ENCODE measurements at regions not wholly inside any gene's neighbourhood (a gene's known extent, or its start where the extent isn't known, plus 50 kb on each side); places are given as distances from the start of the nearest gene placed in this dataset.

DNA sequence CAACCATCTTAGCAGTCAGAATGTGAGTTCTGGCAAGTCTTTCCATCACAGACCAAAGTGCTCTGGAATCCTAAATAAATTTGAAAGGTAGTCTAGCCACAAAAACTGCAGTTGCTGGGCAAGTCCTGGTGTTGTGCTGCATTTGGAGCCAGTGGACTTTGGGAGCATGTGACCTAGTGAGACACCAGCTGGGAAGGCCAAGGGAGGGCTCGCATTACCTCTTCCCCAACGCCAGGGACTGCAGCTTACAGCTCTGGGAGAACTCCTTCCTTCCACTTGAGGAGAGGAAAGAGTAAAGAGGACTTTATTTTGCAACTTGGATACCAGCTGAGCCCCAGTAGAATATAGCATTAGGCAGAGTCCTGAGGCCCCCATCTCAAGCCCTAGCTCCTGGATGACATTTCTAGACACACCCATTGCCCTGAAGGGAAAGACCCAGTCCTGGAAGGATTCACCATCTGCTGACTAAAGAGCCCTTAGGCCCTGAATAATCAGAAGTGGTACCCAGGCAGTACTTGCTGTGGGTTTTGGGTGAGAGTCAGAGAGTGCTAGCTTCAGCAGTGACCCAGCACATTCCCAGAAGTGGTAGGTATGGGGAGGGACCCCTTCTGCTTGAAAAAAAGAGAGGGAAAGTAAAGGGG is 190.7 kb downstream of the NUF2 start:
- Histone ChIP-seq H3K4me1 (ENCODE audit: insufficient read depth, low read length) (no peaks in the 10 kb centered on the region), H3K27me3 (ENCODE audit: insufficient read depth, low read length) (no peaks in the 10 kb centered on the region), H3K18ac (ENCODE audit: insufficient read length, low read depth, low read length) (no peak overlapping the region), H3K9me3 (ENCODE audit: control insufficient read depth, low read depth, low read length) (no peaks in the 10 kb centered on the region), H3K79me1 (ENCODE audit: insufficient read depth, low read depth, low read length, poor library complexity, severe bottlenecking) (no peaks in the 10 kb centered on the region), H2AFZ (ENCODE audit: low read length) (no peak overlapping the region), H4K91ac (ENCODE audit: insufficient read length, low read depth, low read length) (no peak overlapping the region), H3K9ac (ENCODE audit: extremely low read depth, insufficient read length, low read length) (no peak overlapping the region), H4K8ac (replicated peaks; ENCODE audit: insufficient read length, low read depth, low read length) (no peak overlapping the region), H3K23ac (ENCODE audit: insufficient read length, low read depth, low read length) (no peak overlapping the region), H3K14ac (ENCODE audit: insufficient read depth, low read length) (no peak overlapping the region), H2BK5ac (ENCODE audit: insufficient read length, low read length) (no peak overlapping the region), H2AK5ac (ENCODE audit: insufficient read length, low read length) (no peak overlapping the region), H2BK120ac (ENCODE audit: low read depth, low read length, poor library complexity, severe bottlenecking) (no peak overlapping the region), H3K4ac (ENCODE audit: low read depth, low read length) (no peak overlapping the region), H3K79me2 (ENCODE audit: insufficient read depth, low read length) (no peaks in the 10 kb centered on the region), H2BK20ac (ENCODE audit: low read depth, low read length, poor library complexity, severe bottlenecking) (no peak overlapping the region), H3K4me2 (ENCODE audit: insufficient read depth, insufficient read length, low read length) (no peak overlapping the region), H3K27ac (ENCODE audit: insufficient read length, low read depth, low read length) (no peak overlapping the region), H2BK15ac (ENCODE audit: low read depth, low read length) (no peak overlapping the region), H4K20me1 (ENCODE audit: control insufficient read depth, insufficient read depth, insufficient read length) (no peaks in the 10 kb centered on the region), H3K23me2 (ENCODE audit: insufficient read length, low read depth, low read length, poor library complexity, severe bottlenecking) (no peaks in the 10 kb centered on the region), H3K56ac (ENCODE audit: insufficient read length, low read depth, low read length) (no peak overlapping the region), H3T11ph (ENCODE audit: low read length) (no peak overlapping the region), H4K5ac (ENCODE audit: insufficient read length, low read depth, low read length) (no peak overlapping the region), H2BK12ac (ENCODE audit: insufficient read length, low read depth, low read length) (no peak overlapping the region)
- TF ChIP-seq, protein P1, sequence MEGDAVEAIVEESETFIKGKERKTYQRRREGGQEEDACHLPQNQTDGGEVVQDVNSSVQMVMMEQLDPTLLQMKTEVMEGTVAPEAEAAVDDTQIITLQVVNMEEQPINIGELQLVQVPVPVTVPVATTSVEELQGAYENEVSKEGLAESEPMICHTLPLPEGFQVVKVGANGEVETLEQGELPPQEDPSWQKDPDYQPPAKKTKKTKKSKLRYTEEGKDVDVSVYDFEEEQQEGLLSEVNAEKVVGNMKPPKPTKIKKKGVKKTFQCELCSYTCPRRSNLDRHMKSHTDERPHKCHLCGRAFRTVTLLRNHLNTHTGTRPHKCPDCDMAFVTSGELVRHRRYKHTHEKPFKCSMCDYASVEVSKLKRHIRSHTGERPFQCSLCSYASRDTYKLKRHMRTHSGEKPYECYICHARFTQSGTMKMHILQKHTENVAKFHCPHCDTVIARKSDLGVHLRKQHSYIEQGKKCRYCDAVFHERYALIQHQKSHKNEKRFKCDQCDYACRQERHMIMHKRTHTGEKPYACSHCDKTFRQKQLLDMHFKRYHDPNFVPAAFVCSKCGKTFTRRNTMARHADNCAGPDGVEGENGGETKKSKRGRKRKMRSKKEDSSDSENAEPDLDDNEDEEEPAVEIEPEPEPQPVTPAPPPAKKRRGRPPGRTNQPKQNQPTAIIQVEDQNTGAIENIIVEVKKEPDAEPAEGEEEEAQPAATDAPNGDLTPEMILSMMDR (conservative IDR thresholded peaks at IDR 0.05), result no peak
- no peak overlapping the region; a peak in 1 of 7 replicates for H3K27ac Mint-ChIP-seq
- no peak overlapping the region for H3K4me3 Mint-ChIP-seq
- peaks cover 0 to 9% (median 1%) of the 10 kb centered on the region in 3 experiments; a peak in 1 of 7 replicates for H3K36me3 Mint-ChIP-seq (ENCODE audit: insufficient read depth in 1 of 3, low read depth in 3 of 3)
- no CpG with 5 or more reads among the region's 2 CpGs for WGBS (ENCODE audit: extremely low coverage, insufficient read length, low lambda C conversion rate)
- H3K9me3 Mint-ChIP-seq, result peaks cover 3% of the 10 kb centered on the region in 2 experiments; a peak in 3 of 5 replicates
- no peaks in the 10 kb centered on the region for H3K27me3 Mint-ChIP-seq (ENCODE audit: low read depth)
- peaks cover 0 to 4% of the 10 kb centered on the region in 2 experiments; a peak in 1 of 4 replicates for H3K4me1 Mint-ChIP-seq
- no peak for DNase-seq
